ENCODE measurements at regions not wholly inside any gene's neighbourhood (a gene's known extent, or its start where the extent isn't known, plus 50 kb on each side); places are given as distances from the start of the nearest gene placed in this dataset.
"Not testable (repeated sequence)": the region's sequence is repeated elsewhere in the genome, so short reads cannot be mapped to it uniquely, and the experiment has no call there.

GRCh38 chrX:25442499-25442898, 426.7 kb upstream of the ARX start:
- no peak for DNase-seq (ENCODE audit: low spot score)

GRCh38 chrX:25433307-25433706, 417.5 kb upstream of the ARX start:
- no peak for DNase-seq (ENCODE audit: low spot score)

GRCh38 chrX:25432396-25432795, 416.6 kb upstream of the ARX start:
- DNase-seq (ENCODE audit: low spot score), result no peak

GRCh38 chrX:25427873-25428555, 412.2 kb upstream of the ARX start:
- DNase-seq (ENCODE audit: low spot score), result no peak

GRCh38 chrX:25404163-25404562, 388.4 kb upstream of the ARX start:
- DNase-seq (ENCODE audit: low spot score), result not testable (repeated sequence)

- no peak for DNase-seq (ENCODE audit: low spot score)
Measured at GRCh38 chrX:25389266-25389665, 373.5 kb upstream of the ARX start.

- no peak for DNase-seq (ENCODE audit: low spot score)
Measured at GRCh38 chrX:25383196-25383595, 367.4 kb upstream of the ARX start.

GRCh38 chrX:25356456-25356855, 340.7 kb upstream of the ARX start:
- no peak for DNase-seq (ENCODE audit: low spot score)

GRCh38 chrX:25344161-25344936, 328.6 kb upstream of the ARX start:
- DNase-seq (ENCODE audit: low spot score), result no peak

GRCh38 chrX:25343060-25343459, 327.3 kb upstream of the ARX start:
- no peak for DNase-seq (ENCODE audit: low spot score)

GRCh38 chrX:25337841-25338240, 322.1 kb upstream of the ARX start:
- DNase-seq (ENCODE audit: low spot score), result no peak

GRCh38 chrX:25300994-25301393, 285.2 kb upstream of the ARX start:
- DNase-seq (ENCODE audit: low spot score), result no peak

GRCh38 chrX:25296850-25297249, 281.1 kb upstream of the ARX start:
- DNase-seq (ENCODE audit: low spot score), result no peak

GRCh38 chrX:25295466-25295865, 279.7 kb upstream of the ARX start:
- no peak for DNase-seq (ENCODE audit: low spot score)

GRCh38 chrX:25290132-25290531, 274.4 kb upstream of the ARX start:
- DNase-seq (ENCODE audit: low spot score), result no peak

- no peak for DNase-seq (ENCODE audit: low spot score)
Measured at GRCh38 chrX:25288676-25289075, 272.9 kb upstream of the ARX start.

- no peak for DNase-seq (ENCODE audit: low spot score)
Measured at GRCh38 chrX:25287521-25287920, 271.8 kb upstream of the ARX start.

GRCh38 chrX:25285598-25285997, 269.8 kb upstream of the ARX start:
- no peak for DNase-seq (ENCODE audit: low spot score)

- DNase-seq (ENCODE audit: low spot score), result no peak
Measured at GRCh38 chrX:25279510-25279909, 263.7 kb upstream of the ARX start.

- DNase-seq (ENCODE audit: low spot score), result no peak
Measured at GRCh38 chrX:25278341-25278740, 262.6 kb upstream of the ARX start.

GRCh38 chrX:25277574-25277973, 261.8 kb upstream of the ARX start:
- DNase-seq (ENCODE audit: low spot score), result no peak

GRCh38 chrX:25275159-25275558, 259.4 kb upstream of the ARX start:
- DNase-seq (ENCODE audit: low spot score), result no peak

GRCh38 chrX:25241461-25241860, 225.7 kb upstream of the ARX start:
- no peak for DNase-seq (ENCODE audit: low spot score)

GRCh38 chrX:25226151-25226550, 210.4 kb upstream of the ARX start:
- DNase-seq (ENCODE audit: low spot score), result no peak
